HG03280 (cell line): ENCODE measurements at regions not wholly inside any gene's neighbourhood (a gene's known extent, or its start where the extent isn't known, plus 50 kb on each side); places are given as distances from the start of the nearest gene placed in this dataset.

Experiments used
- ATAC-seq: cut with Tn5 transposase; IDR thresholded peaks from one replicate; pipeline ENCODE4 v1.9.1; 2021; ENCODE audit warnings: mild to moderate bottlenecking, moderate library complexity; ENCODE audit not compliant: unreplicated experiment

DNA sequence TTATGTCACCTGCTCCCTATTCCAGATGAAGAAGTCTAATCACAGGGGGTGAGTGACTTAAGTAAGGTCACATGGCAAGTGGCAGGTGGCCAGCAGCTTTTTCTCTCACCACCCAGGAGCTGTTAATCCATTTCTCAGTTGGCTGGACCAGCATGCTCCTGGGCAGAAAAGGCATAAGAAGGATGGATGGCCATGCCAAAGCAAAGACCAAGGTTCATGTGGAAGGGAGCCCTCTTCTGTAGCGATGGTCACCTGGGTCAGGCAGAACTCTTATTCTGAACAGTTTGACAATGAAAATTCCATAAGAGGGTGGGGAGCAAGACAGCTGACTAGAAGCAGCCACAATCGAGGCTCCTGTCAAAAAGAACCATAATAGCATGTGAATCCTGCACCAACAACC, 538.1 kb downstream of the SUCLA2 start:
- ATAC-seq = no peak

DNA sequence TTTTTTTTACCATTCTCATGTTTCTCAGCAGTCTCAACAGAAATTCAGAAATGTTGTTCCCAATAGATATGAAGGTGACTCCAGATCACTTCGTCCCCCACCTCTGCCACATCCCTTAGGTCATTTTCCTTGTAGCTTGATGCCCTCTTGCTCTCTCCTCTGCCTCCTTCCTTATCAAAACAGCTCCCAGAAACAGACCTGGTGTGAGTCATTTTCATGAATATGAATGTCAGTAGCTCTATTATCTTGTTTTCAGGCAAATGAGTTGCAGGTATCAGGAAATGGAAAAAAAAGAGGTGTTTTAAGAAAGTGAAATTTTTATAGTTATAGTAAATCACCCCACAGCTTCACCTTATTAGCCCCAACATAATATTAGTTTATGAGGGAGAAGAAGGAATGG, 539.3 kb downstream of the SUCLA2 start:
- no peak for ATAC-seq

DNA sequence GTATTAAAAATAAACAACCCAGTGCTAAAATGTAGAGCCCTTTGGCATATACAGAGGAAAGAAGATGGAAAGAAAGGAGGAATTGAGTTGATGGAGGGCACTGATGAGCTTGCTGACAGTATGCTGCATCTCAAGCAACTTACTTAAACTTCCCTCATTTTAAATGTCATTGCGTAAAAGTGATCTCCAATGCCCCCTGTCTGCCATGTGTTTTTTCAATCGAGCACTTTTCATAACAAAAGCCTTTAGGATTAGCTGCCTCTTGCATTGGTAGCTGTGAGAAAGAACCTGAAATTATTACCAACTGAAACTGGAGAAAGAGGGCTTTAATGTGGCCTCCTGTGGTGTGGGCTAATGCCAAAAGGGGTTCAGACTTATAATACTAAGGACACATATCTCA, 541.6 kb downstream of the SUCLA2 start:
- no peak for ATAC-seq

DNA sequence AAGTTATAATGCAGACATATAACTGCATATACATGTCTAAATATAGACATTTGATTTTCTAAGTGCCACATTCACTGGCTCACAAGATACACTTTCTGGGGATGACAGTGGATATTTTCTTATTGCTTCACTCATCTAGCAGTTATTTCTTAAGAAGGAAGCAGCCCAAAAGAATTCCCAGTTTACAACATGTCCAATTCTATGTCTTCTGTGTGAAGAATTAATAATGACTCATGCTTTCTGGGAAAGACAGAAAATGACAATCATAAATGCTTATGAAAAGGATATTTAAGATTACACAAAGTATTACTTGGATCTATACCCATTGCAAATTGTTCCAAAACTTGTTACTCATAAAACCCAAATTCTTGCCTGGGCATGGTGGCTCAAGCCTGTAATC, 543.4 kb downstream of the SUCLA2 start:
- no peak for ATAC-seq

DNA sequence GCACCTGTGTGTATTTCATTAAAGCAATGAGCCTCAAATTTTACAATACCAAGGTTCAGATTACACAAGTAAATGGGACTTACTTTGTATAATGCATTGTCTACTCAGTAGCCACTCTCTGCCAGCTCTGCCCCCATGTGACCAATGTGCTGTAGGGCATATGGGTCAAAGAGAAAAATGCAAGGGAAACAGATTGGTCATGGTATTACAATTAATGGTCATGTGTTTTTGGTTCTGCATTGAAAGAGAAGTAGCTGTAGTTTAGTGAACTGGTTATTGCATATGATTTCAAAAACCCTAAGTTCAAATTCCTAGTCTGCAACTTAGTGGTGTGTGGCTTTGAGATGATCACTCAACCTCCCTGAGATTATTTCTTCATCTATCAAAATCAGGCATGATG, 545.4 kb downstream of the SUCLA2 start:
- ATAC-seq = no peak

DNA sequence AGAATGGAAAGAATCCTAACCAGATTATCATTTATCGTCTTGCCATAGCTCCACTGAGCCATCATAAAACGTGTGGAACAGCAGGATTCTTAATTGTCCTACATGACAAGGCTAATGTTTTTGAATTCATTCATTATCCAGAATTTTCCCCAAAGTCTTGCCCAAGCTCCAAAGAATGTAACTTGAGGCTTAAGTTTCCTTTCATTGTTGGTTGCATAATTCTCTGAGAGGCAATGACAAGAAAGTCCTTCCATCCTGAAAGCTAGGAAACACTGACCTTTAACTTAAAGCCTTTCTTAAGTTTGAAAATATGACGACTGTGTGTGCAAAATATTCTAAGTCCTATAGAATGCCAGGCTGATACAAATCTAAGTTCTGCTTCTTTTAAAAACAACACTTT, 546.1 kb downstream of the SUCLA2 start:
- ATAC-seq = no peak

DNA sequence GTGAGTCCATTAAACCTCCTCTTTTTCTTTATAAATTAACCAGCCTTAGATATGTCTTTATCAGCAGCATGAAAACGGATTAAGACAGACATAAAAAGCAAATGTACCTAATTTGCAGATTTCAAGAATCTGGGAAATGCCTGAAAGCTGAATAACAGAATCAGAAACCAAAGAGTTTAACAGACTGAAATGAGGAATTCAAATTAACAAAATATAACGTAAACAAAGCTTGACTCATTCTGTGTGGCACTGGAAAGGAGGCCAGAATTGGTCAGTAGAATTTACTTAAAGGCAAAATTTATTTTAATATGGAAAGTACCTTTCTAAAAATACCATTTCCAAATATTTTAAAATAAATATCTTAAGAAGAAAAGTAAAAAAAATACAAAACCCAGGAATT, 540.6 kb upstream of the HTR2A start:
- ATAC-seq = no peak

DNA sequence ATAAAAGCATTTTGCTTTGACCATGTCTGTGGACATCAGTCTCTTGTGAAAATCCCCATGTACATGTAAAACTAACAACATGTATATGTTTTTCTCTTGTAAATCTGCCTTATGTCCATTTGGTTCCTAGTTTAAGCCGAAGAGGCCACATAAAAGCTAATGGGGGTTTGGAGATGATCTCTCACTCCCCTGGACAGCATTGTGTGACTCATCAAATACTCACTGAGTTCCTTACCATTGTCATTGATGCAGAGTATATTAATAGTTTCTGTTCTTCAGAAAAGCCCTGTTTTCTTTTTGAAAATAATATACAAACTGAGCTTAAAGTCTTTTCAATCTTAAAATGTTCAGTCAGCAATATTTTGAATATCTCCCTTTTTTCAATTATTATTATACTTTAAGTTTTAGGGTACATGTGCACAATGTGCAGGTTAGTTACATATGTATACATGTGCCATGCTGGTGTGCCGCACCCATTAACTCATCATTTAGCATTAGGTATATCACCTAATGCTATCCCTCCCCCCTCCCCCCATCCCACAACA, 536.7 kb upstream of the HTR2A start:
- ATAC-seq = no peak

DNA sequence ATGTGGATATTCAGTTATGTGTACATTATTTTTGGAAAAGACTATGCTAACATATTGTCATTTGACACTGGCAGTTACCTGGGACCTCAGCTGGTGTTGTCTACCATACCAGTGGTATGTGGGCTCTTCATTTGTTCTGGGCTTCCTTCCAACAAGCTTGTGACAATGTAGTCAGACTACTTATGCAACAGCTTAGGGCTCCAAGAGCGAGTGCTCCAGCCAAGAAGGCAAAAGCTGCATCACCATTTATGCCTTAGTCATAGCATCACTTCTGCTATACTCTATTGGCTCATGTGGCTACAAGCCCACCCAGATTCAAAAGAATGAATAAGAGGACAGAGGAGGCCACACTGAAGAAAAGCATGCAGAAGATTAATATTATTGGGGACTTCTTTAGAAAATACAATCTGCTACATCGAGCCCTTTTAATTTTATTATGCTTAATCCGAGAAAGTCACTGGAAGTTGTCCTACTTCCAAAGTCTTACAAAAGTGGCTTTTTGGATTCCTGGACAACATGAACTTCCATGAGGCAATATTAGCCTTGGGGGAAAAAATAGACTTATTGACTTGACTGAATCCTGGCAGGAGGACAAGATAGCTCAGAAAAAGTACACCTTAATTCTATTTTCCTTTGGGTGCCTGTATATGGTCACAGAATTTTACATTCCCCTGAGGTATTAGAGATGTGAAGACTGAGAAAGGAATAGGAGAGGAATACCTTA, 529.4 kb upstream of the HTR2A start:
- ATAC-seq = no peak

DNA sequence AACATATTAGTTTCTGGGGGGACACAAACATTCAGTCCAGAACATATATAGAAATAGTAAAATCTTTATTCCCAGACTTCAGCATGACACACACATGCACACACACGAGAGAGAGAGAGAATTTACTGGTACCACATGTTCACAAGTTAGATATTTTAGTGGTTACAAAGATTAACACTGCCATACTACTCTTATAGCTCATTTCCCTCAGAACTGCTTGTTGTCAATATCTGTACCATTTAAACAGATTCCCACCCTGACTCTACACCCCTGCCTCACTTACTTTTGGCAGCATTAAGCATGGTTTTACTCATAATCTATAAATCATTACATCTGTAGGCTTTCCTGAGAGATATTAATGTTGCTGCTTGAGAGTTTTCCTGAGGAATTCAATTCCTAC, 524.7 kb upstream of the HTR2A start:
- ATAC-seq = no peak

DNA sequence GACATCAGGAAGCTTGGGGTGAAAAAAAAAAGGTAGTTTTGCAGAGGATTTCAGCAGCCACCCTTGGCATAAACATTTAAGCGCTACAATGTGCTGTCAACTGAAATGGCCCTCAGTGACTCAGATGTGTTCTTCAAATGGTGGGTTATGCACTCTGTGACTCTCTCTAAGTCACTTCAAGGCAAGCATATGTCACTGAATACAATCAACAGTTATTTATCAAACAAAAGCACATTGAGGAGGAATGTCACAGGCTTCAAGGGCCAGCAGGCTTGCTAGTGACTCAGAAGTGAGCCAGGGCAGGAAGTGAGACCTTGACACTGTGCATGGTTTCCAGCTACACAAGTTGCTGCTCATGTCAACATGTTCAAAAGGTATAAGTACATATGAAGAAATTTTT, 523.7 kb upstream of the HTR2A start:
- no peak for ATAC-seq

DNA sequence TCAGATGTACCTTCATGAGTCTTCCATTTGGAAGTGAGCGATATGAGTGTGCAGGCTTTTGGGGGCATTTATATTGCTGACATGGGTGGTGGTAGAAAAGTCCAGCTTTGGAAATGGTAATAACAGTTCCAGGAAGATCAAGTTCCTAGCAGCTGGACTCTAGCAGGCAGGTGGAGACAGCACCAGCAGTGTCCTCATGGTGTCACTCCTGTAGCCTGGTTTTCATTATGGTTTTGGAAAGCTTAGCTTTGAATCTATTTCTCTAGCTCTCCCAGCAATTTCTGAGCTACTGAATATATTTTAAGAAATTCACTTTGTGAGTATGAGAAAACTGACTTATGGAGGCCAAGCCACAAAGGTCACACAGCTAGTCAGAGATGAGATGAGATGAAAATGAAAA, 523.2 kb upstream of the HTR2A start:
- ATAC-seq = no peak

DNA sequence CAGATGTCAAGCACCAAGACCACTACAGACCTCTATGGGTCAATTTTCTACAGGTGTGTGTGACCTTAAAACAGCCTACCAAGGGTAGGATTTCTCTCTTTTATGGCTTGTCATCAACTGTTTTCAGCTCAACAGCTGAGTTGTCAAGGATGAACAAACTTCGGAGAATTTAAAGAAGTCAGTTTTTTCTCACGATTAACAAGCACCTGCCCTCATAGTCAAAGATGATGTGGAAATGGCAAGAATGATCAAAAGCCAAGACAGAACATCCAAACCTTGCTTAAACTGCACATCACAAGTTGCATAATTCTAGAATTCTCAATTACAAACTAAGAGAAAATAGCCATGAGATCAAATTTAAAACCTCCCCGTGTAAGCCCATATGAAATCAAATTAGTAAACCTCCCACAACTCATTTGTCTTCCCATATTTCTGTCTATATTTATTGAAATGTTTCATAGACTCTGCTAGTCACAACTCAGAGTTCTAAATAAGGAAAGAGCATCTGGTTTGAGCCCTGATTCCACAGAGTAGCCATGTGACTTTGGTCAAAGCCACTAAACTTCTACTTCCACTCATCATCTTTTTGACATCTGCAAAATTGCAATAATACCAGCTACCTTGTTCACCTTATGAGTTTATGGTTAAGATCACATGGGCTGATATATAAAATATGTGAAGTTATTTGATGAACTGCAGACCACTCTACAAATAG, 521.5 kb upstream of the HTR2A start:
- ATAC-seq = no peak

DNA sequence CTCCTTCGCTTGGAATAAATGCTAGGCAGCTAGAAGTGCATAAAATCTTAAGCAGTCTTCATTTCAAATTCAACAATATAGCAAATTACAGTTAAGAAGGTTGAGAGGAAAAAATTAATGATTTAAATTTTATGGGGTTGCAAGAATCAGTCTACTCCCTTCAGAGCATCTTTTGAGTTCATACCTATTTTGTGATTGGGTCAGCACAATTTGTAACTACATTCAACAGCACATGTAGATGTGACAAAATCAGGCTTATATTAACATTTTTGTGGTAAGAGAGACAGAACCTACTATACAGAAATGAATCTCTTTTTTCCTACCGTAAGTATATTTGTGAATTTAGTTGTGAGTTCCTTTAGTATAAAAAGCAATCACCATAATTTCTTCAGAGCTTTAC, 520.6 kb upstream of the HTR2A start:
- ATAC-seq = no peak

DNA sequence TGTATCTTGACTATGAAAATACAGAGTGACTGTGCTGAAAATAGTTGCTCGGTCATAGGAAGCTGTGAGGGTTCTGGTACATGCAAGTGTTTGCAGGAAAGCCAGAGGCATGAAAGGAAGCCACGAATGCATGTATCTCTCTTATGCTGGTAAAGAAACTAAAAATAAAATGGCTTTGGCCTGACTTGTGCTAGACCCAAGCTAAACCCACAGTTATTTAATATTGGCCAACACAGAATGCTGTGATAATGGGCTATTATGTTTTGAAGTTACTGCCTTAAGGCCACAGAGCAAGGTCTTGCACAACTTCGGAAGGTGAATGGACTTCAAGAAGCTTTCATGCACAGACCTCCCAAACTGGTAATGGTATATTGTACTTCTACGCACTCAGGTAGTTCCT, 518.2 kb upstream of the HTR2A start:
- ATAC-seq = no peak

DNA sequence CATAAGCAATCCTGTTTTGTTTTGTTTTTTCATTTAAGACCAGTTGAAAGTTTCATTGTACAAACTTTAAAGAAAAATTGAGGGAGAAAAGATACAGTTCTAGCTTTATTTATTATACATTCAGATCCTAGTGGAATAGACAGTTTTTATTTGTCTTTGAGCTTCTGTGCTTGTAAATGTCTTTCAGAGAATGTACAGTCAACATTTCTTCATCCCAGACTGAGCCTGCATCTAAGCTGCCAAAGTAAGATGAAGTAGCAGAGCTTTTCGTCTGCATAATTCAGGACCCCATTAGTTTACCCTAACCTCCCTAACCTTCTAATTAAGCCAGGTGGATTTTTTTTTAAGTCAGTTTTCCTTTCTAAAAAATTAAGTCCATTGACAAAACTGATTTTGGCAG, 516.7 kb upstream of the HTR2A start:
- ATAC-seq = no peak

DNA sequence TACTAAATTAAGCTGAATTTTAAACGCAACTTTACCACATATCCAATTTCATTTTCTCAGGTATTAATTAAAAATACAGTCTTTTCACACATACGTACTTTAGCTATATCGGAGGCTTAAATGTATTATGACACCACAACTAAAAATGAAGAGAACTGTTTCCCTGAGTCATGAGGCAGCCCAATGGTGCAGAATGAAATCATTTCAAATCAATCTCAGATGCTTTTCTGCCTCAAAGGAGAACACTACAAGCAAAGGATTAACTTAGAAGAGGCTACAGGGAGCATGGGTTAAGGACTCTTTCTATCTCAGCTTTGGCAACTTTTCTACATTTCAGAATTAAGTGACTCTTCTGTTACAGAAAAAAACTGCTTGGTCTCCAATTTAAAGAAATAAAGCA, 516.3 kb upstream of the HTR2A start:
- ATAC-seq = no peak

DNA sequence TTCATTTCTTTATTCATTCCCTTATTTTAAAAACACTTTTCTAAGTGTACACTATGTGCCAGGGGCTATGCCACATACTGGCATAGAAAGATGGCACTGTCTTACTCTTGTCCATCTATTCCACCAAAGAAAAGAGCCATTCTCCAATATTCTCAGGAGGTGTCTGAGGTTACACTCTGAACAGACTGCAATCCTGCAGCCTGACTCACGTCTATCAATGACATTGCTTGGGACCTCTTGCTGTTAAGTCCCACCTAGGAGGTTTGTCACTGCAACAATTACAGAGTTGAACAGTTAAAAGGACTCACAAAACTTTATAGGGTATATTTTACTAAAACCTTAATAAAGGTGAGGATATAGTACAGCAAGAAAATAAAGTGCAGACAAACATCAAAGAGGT, 512.9 kb upstream of the HTR2A start:
- ATAC-seq = no peak

DNA sequence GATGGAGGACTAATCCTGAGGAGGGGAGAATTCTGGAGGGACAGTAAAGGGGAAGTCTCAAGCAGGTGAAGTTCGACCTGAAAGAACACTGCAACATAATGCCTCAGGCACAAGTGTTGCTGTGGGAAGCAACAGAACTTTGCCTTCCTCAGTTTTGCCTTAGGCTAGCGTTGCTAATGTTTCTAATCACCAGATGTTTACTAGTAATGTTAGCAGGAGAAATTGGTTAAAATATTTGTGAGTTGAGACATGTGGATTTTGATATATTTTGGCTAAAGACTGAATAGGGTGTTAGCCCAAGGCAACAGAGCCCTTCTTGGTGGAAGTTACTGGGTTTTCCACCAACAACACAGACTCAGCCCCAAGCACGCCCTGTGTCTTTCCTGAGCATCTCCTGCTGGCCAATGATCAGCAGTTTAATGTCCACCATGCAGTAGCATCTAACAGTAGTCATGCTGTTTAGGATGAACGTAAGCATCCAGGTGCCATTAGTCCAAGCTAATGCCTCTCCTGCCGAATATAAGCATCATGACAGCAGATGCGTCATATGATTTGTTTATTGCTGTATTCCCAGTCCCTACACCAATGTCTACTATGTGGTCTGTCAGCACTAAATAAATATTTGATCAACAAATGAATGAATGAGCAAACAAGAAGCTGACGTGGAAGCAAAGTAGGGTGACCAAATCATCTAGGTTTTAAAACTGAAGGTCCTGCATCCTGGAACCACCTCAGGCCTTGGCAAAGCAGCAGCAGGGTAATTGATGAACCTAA, 511.9 kb upstream of the HTR2A start:
- ATAC-seq = no peak

DNA sequence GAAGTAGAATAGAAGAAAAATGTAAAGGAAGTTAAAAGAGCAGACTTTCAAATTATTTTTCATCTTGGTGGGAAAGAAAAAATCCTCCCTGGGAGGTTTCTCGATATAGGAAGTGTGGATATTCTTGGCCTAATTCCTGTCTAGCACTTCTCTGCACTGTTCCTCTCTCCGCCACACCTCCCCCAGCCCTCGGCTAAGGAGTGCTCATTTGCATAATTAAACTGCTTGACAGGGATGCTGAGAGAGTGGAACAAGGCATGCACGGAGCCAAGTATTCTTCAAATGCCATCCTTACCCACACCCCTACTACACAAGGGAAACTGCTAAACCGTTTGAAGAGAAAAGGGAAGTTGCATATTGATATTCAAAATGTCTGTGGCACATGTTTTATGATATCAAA, 511.0 kb upstream of the HTR2A start:
- ATAC-seq = no peak

DNA sequence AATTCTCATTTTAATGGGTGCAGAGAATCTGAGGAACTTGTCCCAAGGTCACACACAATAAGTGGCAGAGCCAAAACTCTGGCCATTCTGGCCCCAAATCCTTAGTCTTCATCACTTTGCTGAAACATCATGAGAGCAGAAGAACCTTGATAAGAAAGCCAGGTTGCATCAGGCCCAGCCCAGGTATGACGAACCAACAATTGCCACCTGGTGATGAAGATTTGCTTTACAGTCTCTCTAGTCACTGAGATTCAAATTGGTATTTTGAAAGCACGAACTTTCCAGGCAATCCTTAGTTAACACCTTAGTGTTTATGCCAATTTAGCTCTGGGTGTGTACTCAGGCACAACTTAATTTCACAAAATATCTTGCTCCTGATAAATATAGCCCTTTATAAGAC, 502.7 kb upstream of the HTR2A start:
- no peak for ATAC-seq

DNA sequence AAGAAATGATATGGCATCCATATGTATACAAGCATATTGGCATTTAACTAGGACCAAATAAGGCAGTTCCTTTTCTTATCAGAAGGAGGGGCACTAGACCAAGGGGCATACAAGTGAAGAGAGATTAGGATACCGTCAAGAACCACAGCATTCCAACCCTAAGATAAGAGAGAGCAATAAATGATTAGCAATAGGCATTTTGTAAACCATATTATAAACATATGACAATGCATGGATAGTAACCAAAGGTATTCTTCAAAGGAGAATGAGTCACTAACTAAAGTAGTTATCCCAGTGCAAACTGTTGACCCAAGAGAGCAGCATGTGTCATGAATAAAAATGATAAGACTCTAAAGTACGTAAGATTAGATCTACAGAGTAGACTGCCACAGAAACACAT, 500.9 kb upstream of the HTR2A start:
- ATAC-seq = no peak
